Activated T-helper 17 cell treated with anti-CD3 and anti-CD28 coated beads, Interleukin-2, amount 50 U/mL, for 72 hours (primary cell): ENCODE measurements at regions not wholly inside any gene's neighbourhood (a gene's known extent, or its start where the extent isn't known, plus 50 kb on each side); places are given as distances from the start of the nearest gene placed in this dataset.
"Not testable (repeated sequence)": the region's sequence is repeated elsewhere in the genome, so short reads cannot be mapped to it uniquely, and the experiment has no call there.

ENCODE experiments used
- ATAC-seq: fragments of 150-1000 bp; cut with Tn5 transposase; replicated peaks from 2 replicates; pipeline ENCODE4 v1.10.0; 2021; ENCODE audit warnings: mild to moderate bottlenecking, moderate library complexity
- H3K27ac Mint-ChIP-seq: one replicate; pipeline ENCODE4 v1.8.0; 2022; ENCODE audit warnings: mixed read lengths
- H3K27me3 Mint-ChIP-seq: one replicate; pipeline ENCODE4 v1.8.0; 2022; ENCODE audit warnings: mixed read lengths
- H3K36me3 Mint-ChIP-seq: one replicate; pipeline ENCODE4 v1.8.0; 2022; ENCODE audit warnings: low read depth, mild to moderate bottlenecking, mixed read lengths
- H3K4me1 Mint-ChIP-seq: one replicate; pipeline ENCODE4 v1.8.0; 2022; ENCODE audit warnings: mixed read lengths
- H3K4me3 Mint-ChIP-seq: one replicate; pipeline ENCODE4 v1.8.0; 2022; ENCODE audit warnings: mild to moderate bottlenecking, mixed read lengths
- H3K9me3 Mint-ChIP-seq: one replicate; pipeline ENCODE4 v1.8.0; 2022; ENCODE audit warnings: mixed read lengths

- no peaks in the 10 kb centered on the region for H3K4me1 Mint-ChIP-seq
Observed at GRCh38 chr6:112511441-112511840, 164.3 kb downstream of the RFPL4B start.

GRCh38 chr6:112513175-112513574 lies 166.0 kb downstream of the RFPL4B start:
- Mint-ChIP-seq H3K4me1 (no peaks in the 10 kb centered on the region), H3K27ac (no peak overlapping the region), H3K4me3 (no peak overlapping the region), H3K9me3 (no peaks in the 10 kb centered on the region), H3K36me3 (no peaks in the 10 kb centered on the region), H3K27me3 (peaks cover 15% of the 10 kb centered on the region)
- ATAC-seq: no peak

More at GRCh38 chr6:112511441-112511840, 164.3 kb downstream of the RFPL4B start:
- H3K36me3 Mint-ChIP-seq: no peaks in the 10 kb centered on the region
- no peak overlapping the region for H3K27ac Mint-ChIP-seq
- H3K4me3 Mint-ChIP-seq: no peak overlapping the region
- peaks cover 13% of the 10 kb centered on the region for H3K27me3 Mint-ChIP-seq
- no peak for ATAC-seq
- H3K9me3 Mint-ChIP-seq: peaks cover 4% of the 10 kb centered on the region

- Mint-ChIP-seq H3K4me1 (no peaks in the 10 kb centered on the region), H3K27ac (no peak overlapping the region), H3K36me3 (no peaks in the 10 kb centered on the region), H3K27me3 (no peaks in the 10 kb centered on the region), H3K9me3 (peaks cover 3% of the 10 kb centered on the region), H3K4me3 (no peak overlapping the region)
- no peak for ATAC-seq
Observed at GRCh38 chr6:112522587-112522986, 175.5 kb downstream of the RFPL4B start.

- no peaks in the 10 kb centered on the region for H3K27me3 Mint-ChIP-seq
- H3K9me3 Mint-ChIP-seq: peaks cover 3% of the 10 kb centered on the region
- H3K36me3 Mint-ChIP-seq: no peaks in the 10 kb centered on the region
- H3K4me1 Mint-ChIP-seq: no peaks in the 10 kb centered on the region
- no peak for ATAC-seq
- H3K27ac Mint-ChIP-seq: no peak overlapping the region
- H3K4me3 Mint-ChIP-seq: no peak overlapping the region
Observed at GRCh38 chr6:112524071-112524470, 176.9 kb downstream of the RFPL4B start.

- H3K4me1 Mint-ChIP-seq: no peaks in the 10 kb centered on the region
- H3K27me3 Mint-ChIP-seq: no peaks in the 10 kb centered on the region
- H3K27ac Mint-ChIP-seq: no peak overlapping the region
- peaks cover 3% of the 10 kb centered on the region for H3K9me3 Mint-ChIP-seq
- no peaks in the 10 kb centered on the region for H3K36me3 Mint-ChIP-seq
- ATAC-seq: no peak
- H3K4me3 Mint-ChIP-seq: no peak overlapping the region
Observed at GRCh38 chr6:112525749-112526148, 178.6 kb downstream of the RFPL4B start.

GRCh38 chr6:112526594-112526993 lies 179.5 kb downstream of the RFPL4B start:
- peaks cover 3% of the 10 kb centered on the region for H3K9me3 Mint-ChIP-seq
- no peaks in the 10 kb centered on the region for H3K36me3 Mint-ChIP-seq
- no peak overlapping the region for H3K4me3 Mint-ChIP-seq
- H3K27ac Mint-ChIP-seq: no peak overlapping the region
- no peak for ATAC-seq
- H3K4me1 Mint-ChIP-seq: no peaks in the 10 kb centered on the region
- H3K27me3 Mint-ChIP-seq: no peaks in the 10 kb centered on the region

- H3K4me3 Mint-ChIP-seq, H3K9me3 Mint-ChIP-seq, H3K4me1 Mint-ChIP-seq, H3K36me3 Mint-ChIP-seq, H3K27ac Mint-ChIP-seq, ATAC-seq, H3K27me3 Mint-ChIP-seq: not testable (repeated sequence)
Observed at GRCh38 chr6:112528306-112528705, 181.2 kb downstream of the RFPL4B start.

GRCh38 chr6:112535816-112536215 lies 188.7 kb downstream of the RFPL4B start:
- no peak overlapping the region for H3K27ac Mint-ChIP-seq
- H3K9me3 Mint-ChIP-seq: peaks cover 11% of the 10 kb centered on the region
- no peaks in the 10 kb centered on the region for H3K36me3 Mint-ChIP-seq
- H3K4me3 Mint-ChIP-seq: no peak overlapping the region
- no peaks in the 10 kb centered on the region for H3K4me1 Mint-ChIP-seq
- ATAC-seq: no peak
- H3K27me3 Mint-ChIP-seq: peaks cover 3% of the 10 kb centered on the region

GRCh38 chr6:112539355-112539754 lies 192.2 kb downstream of the RFPL4B start:
- Mint-ChIP-seq H3K27me3 (peaks cover 3% of the 10 kb centered on the region), H3K27ac (no peak overlapping the region), H3K4me3 (no peak overlapping the region), H3K36me3 (no peaks in the 10 kb centered on the region), H3K9me3 (peaks cover 19% of the 10 kb centered on the region), H3K4me1 (no peaks in the 10 kb centered on the region)
- no peak for ATAC-seq

GRCh38 chr6:112541847-112542246 lies 194.7 kb downstream of the RFPL4B start:
- ATAC-seq, H3K27ac Mint-ChIP-seq, H3K27me3 Mint-ChIP-seq, H3K36me3 Mint-ChIP-seq, H3K4me3 Mint-ChIP-seq, H3K4me1 Mint-ChIP-seq: not testable (repeated sequence)
- H3K9me3 Mint-ChIP-seq: peaks cover 12% of the 10 kb centered on the region

- H3K27ac Mint-ChIP-seq, H3K4me1 Mint-ChIP-seq, H3K4me3 Mint-ChIP-seq, ATAC-seq, H3K36me3 Mint-ChIP-seq, H3K27me3 Mint-ChIP-seq: not testable (repeated sequence)
- peaks cover 14% of the 10 kb centered on the region for H3K9me3 Mint-ChIP-seq
Observed at GRCh38 chr6:112547321-112548085, 200.4 kb downstream of the RFPL4B start.

GRCh38 chr6:112549749-112550148 lies 202.6 kb downstream of the RFPL4B start:
- Mint-ChIP-seq H3K27ac (no peak overlapping the region), H3K27me3 (no peaks in the 10 kb centered on the region), H3K4me3 (no peak overlapping the region), H3K36me3 (no peaks in the 10 kb centered on the region), H3K9me3 (peaks cover 6% of the 10 kb centered on the region), H3K4me1 (no peaks in the 10 kb centered on the region)
- ATAC-seq: no peak

- H3K4me3 Mint-ChIP-seq: no peak overlapping the region
- H3K9me3 Mint-ChIP-seq: no peaks in the 10 kb centered on the region
- no peaks in the 10 kb centered on the region for H3K27me3 Mint-ChIP-seq
- no peaks in the 10 kb centered on the region for H3K36me3 Mint-ChIP-seq
- no peak overlapping the region for H3K27ac Mint-ChIP-seq
- H3K4me1 Mint-ChIP-seq: no peaks in the 10 kb centered on the region
- no peak for ATAC-seq
Observed at GRCh38 chr6:112557435-112557834, 210.3 kb downstream of the RFPL4B start.

GRCh38 chr6:112557961-112558360 lies 210.8 kb downstream of the RFPL4B start:
- H3K27ac Mint-ChIP-seq: no peak overlapping the region

GRCh38 chr6:112560651-112561050 lies 213.5 kb downstream of the RFPL4B start:
- ATAC-seq: no peak
- H3K27ac Mint-ChIP-seq: no peak overlapping the region
- H3K9me3 Mint-ChIP-seq: peaks cover 3% of the 10 kb centered on the region
- H3K4me3 Mint-ChIP-seq: no peak overlapping the region
- H3K4me1 Mint-ChIP-seq: no peaks in the 10 kb centered on the region
- H3K27me3 Mint-ChIP-seq: no peaks in the 10 kb centered on the region
- no peaks in the 10 kb centered on the region for H3K36me3 Mint-ChIP-seq

More at GRCh38 chr6:112557961-112558360, 210.8 kb downstream of the RFPL4B start:
- H3K36me3 Mint-ChIP-seq: no peaks in the 10 kb centered on the region
- no peak for ATAC-seq
- H3K9me3 Mint-ChIP-seq: no peaks in the 10 kb centered on the region
- H3K27me3 Mint-ChIP-seq: no peaks in the 10 kb centered on the region
- no peak overlapping the region for H3K4me3 Mint-ChIP-seq
- no peaks in the 10 kb centered on the region for H3K4me1 Mint-ChIP-seq
